ENCODE measurements at regions not wholly inside any gene's neighbourhood (a gene's known extent, or its start where the extent isn't known, plus 50 kb on each side); places are given as distances from the start of the nearest gene placed in this dataset.

DNA sequence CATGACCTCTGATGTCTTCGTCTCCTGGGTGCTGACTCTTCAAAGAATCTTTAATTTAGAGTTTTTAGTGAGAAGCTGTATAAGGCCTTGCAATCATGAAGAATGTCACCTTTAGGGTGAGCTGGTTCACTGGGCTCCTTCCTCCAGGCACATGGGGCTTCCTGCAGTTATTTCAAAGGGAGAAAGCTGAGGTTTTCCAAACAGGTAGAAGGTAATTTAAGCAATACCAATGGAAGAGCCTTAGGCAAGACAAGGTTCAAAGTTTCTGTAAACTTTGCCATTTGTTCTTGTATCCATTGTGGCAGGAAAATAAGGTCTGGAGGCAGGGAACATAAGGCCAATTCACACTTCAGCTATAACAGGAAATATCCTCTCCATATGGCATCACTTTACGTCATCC, 88.0 kb upstream of the EIF5 start:
- peaks cover 5% of the 10 kb centered on the region for H3K4me1 ChIP-seq (ENCODE audit: control insufficient read depth, insufficient read depth, low read length, poor library complexity, severe bottlenecking)
- H3K27ac ChIP-seq (ENCODE audit: low read depth, low read length, severe bottlenecking): peak overlapping the region; percentile 77
- H3K4me3 ChIP-seq (ENCODE audit: extremely low read depth, insufficient read depth, low read length, poor library complexity, severe bottlenecking): no peak overlapping the region
- no CpG with 5 or more reads among the region's 2 CpGs for WGBS, 2 experiments (ENCODE audit: insufficient coverage in 2 of 2)
- H3K9me3 ChIP-seq (ENCODE audit: control insufficient read depth, low read length): peaks cover 21% of the 10 kb centered on the region
- H3K36me3 ChIP-seq (ENCODE audit: control insufficient read depth, insufficient read depth, low read length): no peaks in the 10 kb centered on the region

DNA sequence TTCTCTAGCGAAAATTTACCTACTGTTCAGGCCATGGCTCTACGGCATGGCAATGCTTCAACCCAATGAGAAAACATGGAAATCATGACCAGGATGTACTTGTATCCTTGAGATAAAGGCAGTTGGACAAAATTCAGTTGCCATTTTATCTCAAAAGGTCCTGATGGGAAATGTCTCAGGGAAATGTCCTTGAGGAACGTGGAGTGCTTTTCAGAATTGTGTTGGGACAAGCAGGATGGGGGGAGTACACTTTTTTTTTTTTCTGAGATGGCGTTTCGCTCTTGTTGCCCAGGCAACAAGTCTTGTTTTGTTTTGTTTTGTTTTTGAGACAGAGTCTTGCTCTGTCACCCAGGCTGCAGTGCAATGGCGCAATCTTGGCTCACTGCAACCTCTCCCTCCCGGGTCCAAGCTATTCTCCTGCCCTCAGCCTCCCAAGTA, 86.8 kb upstream of the EIF5 start:
- peaks cover 24% of the 10 kb centered on the region for H3K9me3 ChIP-seq (ENCODE audit: control insufficient read depth, low read length)
- no peaks in the 10 kb centered on the region for H3K36me3 ChIP-seq (ENCODE audit: control insufficient read depth, insufficient read depth, low read length)
- peaks cover 5% of the 10 kb centered on the region for H3K4me1 ChIP-seq (ENCODE audit: control insufficient read depth, insufficient read depth, low read length, poor library complexity, severe bottlenecking)
- WGBS, 2 experiments (ENCODE audit: insufficient coverage in 2 of 2): 99 to 100% methylated on average over 3 to 5 of the region's 7 CpGs
- peak overlapping the region; percentile 10 for H3K27ac ChIP-seq (ENCODE audit: low read depth, low read length, severe bottlenecking)
- H3K4me3 ChIP-seq (ENCODE audit: extremely low read depth, insufficient read depth, low read length, poor library complexity, severe bottlenecking): no peak overlapping the region

DNA sequence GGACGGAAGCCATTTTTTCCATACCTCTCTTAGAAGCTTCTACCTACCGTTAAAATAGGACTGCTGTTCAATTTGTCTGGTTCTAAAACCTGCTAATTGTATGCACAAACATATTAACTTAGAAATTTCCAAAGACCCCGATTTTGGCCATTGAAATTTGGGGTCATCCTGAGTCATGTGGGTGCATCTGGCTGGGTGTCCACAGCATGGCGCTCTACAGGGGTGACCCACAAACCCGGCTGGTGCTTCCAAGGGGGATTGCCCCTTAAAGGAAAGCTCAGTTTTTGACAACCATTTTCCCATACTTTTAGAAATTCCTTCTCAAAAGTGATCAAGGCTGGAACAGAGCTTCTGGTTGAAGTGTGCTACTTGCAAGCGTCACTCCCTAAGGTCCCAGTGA, 83.9 kb upstream of the EIF5 start:
- Histone ChIP-seq H3K4me1 (ENCODE audit: control insufficient read depth, insufficient read depth, low read length, poor library complexity, severe bottlenecking) (peaks cover 5% of the 10 kb centered on the region), H3K27ac (ENCODE audit: low read depth, low read length, severe bottlenecking) (no peak overlapping the region), H3K9me3 (ENCODE audit: control insufficient read depth, low read length) (peaks cover 5% of the 10 kb centered on the region), H3K36me3 (ENCODE audit: control insufficient read depth, insufficient read depth, low read length) (no peaks in the 10 kb centered on the region), H3K4me3 (ENCODE audit: extremely low read depth, insufficient read depth, low read length, poor library complexity, severe bottlenecking) (no peak overlapping the region)
- WGBS, 2 experiments (ENCODE audit: insufficient coverage in 2 of 2): 74 to 77% methylated on average over 4 to 5 of the region's 6 CpGs

DNA sequence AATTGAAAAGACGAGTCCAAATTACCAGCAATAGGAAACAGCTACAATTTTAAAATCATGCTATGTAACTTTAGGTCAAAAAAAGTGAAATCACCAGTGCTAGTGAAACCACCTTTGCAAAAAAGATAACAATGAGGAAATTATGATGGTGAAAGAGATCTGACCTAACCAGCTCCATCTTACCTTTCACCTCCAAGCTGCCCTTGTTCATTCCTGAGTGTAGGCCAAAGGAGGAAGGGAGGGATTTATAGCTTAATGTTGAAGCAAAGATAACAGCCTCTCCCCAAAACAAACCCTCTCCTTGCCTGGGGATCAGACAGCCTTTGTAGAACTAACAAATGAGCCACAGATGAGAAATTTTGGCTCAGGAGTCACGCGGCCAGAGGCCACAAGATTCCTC, 83.2 kb upstream of the EIF5 start:
- peaks cover 4% of the 10 kb centered on the region for H3K4me1 ChIP-seq (ENCODE audit: control insufficient read depth, insufficient read depth, low read length, poor library complexity, severe bottlenecking)
- peaks cover 5% of the 10 kb centered on the region for H3K9me3 ChIP-seq (ENCODE audit: control insufficient read depth, low read length)
- no CpG with 5 or more reads among the region's 3 CpGs for WGBS, 2 experiments (ENCODE audit: insufficient coverage in 2 of 2)
- no peaks in the 10 kb centered on the region for H3K36me3 ChIP-seq (ENCODE audit: control insufficient read depth, insufficient read depth, low read length)
- no peak overlapping the region for H3K27ac ChIP-seq (ENCODE audit: low read depth, low read length, severe bottlenecking)
- H3K4me3 ChIP-seq (ENCODE audit: extremely low read depth, insufficient read depth, low read length, poor library complexity, severe bottlenecking): no peak overlapping the region

DNA sequence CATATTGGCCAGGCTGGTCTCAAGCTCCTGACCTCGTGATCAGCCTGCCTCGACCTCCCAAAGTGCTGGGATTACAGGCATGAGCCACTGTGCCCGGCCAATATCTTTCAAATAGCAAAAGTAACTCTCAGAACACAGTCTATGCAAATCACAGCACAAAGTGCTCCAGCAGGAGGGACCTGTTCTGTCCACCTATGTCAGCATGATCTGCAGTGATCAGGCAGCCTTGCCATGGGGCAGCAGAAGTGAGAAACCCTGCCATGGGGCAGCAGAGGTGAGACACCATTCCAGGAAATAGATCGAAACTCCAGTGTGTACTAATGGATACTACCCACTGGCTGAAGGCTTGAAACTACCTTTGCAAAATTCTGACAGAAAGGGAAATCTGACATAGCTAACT, 78.5 kb upstream of the EIF5 start:
- no peak overlapping the region for H3K4me3 ChIP-seq (ENCODE audit: extremely low read depth, insufficient read depth, low read length, poor library complexity, severe bottlenecking)
- 86 to 93% methylated on average over 4 of the region's 4 CpGs for WGBS, 2 experiments (ENCODE audit: insufficient coverage in 2 of 2)
- no peaks in the 10 kb centered on the region for H3K4me1 ChIP-seq (ENCODE audit: control insufficient read depth, insufficient read depth, low read length, poor library complexity, severe bottlenecking)
- no peaks in the 10 kb centered on the region for H3K36me3 ChIP-seq (ENCODE audit: control insufficient read depth, insufficient read depth, low read length)
- H3K27ac ChIP-seq (ENCODE audit: low read depth, low read length, severe bottlenecking): no peak overlapping the region
- peaks cover 5% of the 10 kb centered on the region for H3K9me3 ChIP-seq (ENCODE audit: control insufficient read depth, low read length)

DNA sequence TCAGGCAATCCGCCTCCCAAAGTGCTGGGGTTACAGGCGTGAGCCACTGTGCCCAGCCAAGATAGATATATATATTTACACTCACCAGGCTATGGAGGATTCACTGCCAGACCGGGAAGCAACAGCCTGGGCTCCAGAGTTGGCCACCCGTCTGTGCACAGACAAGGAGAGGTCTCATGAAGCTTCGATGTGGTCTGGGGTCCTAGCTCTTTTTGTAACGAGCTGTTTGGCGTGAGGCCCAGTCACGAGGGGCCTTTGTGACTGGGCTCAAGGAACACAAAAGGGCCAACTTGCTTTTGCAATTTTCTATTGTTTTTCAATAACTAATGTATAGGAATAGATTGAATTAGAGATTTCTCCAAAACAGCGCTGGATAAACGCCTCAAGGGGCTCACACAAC, 77.6 kb upstream of the EIF5 start:
- WGBS, 2 experiments (ENCODE audit: insufficient coverage in 2 of 2): 87 to 92% methylated on average over 7 of the region's 10 CpGs

DNA sequence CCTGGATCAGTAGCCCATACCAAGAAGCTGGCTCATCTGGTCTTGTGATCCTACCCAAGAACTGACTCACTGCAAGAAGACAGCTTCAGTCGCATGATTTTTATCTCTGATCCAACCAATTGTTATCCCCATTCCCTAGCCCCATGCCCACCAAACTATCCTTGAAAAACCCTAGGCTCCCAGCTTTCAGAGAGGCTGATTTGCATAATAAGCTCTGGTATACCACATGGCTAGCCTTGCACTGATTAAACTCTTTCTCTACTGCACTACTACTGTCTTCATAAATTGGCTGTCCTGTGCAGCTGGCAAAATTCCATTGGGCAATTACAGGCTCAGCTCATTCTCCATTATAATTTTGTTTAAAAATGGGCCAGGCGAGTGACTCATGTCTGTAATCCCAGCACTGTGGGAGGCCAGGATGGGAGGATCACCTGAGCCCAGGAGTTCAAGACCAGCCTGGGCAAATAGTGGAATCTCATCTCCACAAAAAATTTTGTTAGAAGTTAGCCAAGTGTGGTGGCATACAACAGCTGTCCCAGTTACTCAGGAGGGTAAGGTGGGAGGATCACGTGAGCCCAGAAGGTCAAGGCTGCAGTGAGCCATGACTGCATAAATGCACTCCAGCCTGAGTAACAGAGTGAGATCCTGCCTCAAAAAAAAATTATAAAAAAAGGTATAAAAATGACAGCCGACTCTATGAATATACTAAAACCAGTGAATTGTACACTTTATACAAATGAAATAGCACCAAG, 76.7 kb upstream of the EIF5 start:
- Histone ChIP-seq H3K4me3 (ENCODE audit: extremely low read depth, insufficient read depth, low read length, poor library complexity, severe bottlenecking) (no peak overlapping the region), H3K4me1 (ENCODE audit: control insufficient read depth, insufficient read depth, low read length, poor library complexity, severe bottlenecking) (no peaks in the 10 kb centered on the region), H3K27ac (ENCODE audit: low read depth, low read length, severe bottlenecking) (no peak overlapping the region), H3K36me3 (ENCODE audit: control insufficient read depth, insufficient read depth, low read length) (no peaks in the 10 kb centered on the region), H3K9me3 (ENCODE audit: control insufficient read depth, low read length) (no peaks in the 10 kb centered on the region)
- WGBS, 2 experiments (ENCODE audit: insufficient coverage in 2 of 2): 71 to 86% methylated on average over 2 to 3 of the region's 4 CpGs

More for the DNA sequence above, 77.6 kb upstream of the EIF5 start:
- H3K9me3 ChIP-seq (ENCODE audit: control insufficient read depth, low read length): peaks cover 5% of the 10 kb centered on the region
- no peaks in the 10 kb centered on the region for H3K4me1 ChIP-seq (ENCODE audit: control insufficient read depth, insufficient read depth, low read length, poor library complexity, severe bottlenecking)
- no peak overlapping the region for H3K27ac ChIP-seq (ENCODE audit: low read depth, low read length, severe bottlenecking)
- H3K36me3 ChIP-seq (ENCODE audit: control insufficient read depth, insufficient read depth, low read length): no peaks in the 10 kb centered on the region
- H3K4me3 ChIP-seq (ENCODE audit: extremely low read depth, insufficient read depth, low read length, poor library complexity, severe bottlenecking): no peak overlapping the region

DNA sequence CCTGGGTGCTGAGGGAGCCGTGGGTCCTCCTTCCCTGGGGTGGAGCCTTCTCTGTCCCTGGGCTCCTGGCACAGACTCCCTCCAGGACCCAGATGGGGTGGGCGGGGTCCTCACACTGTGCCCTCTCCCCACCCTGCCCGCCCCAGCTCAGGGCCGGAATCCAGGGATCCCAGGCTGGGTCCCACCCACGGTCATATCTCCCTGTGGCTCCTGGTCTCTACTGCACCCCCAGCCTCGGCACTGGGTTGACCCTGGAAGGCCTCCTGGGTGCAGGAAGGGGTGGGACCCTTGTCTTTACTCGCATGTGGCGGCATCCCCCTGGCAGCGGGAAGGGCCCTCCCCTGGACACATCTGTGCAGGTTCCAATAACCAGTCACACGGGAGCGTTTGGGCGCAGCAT, 75.8 kb upstream of the EIF5 start:
- 89 to 96% methylated on average over 11 of the region's 12 CpGs for WGBS, 2 experiments (ENCODE audit: insufficient coverage in 2 of 2)
- H3K36me3 ChIP-seq (ENCODE audit: control insufficient read depth, insufficient read depth, low read length): no peaks in the 10 kb centered on the region
- no peaks in the 10 kb centered on the region for H3K9me3 ChIP-seq (ENCODE audit: control insufficient read depth, low read length)
- no peak overlapping the region for H3K4me3 ChIP-seq (ENCODE audit: extremely low read depth, insufficient read depth, low read length, poor library complexity, severe bottlenecking)
- H3K4me1 ChIP-seq (ENCODE audit: control insufficient read depth, insufficient read depth, low read length, poor library complexity, severe bottlenecking): no peaks in the 10 kb centered on the region
- no peak overlapping the region for H3K27ac ChIP-seq (ENCODE audit: low read depth, low read length, severe bottlenecking)

DNA sequence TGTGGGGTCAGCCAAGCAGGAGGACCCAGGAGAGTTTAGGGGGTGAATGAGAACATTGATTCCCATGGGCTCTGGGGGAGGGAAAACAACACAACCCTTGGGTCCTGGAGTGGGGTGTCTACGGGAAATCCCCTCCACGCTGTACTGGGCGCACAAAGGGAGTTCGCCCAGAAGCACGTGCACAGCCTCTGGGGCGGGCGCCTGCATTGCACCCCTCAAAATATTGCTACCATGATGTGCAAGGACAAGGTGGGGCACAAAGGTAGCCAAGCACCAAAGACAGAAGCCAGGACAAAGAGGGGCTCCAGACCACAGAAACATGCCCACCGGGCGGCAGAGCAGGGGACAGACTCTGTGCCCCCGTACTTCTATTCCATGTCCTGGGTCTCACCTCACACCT, 74.9 kb upstream of the EIF5 start:
- whole genome bisulfite sequencing, 2 experiments (ENCODE audit: insufficient coverage in 2 of 2): 96 to 98% methylated on average over 7 to 10 of the region's 10 CpGs
- Histone ChIP-seq H3K27ac (ENCODE audit: low read depth, low read length, severe bottlenecking) (no peak overlapping the region), H3K36me3 (ENCODE audit: control insufficient read depth, insufficient read depth, low read length) (no peaks in the 10 kb centered on the region), H3K9me3 (ENCODE audit: control insufficient read depth, low read length) (no peaks in the 10 kb centered on the region), H3K4me3 (ENCODE audit: extremely low read depth, insufficient read depth, low read length, poor library complexity, severe bottlenecking) (no peak overlapping the region), H3K4me1 (ENCODE audit: control insufficient read depth, insufficient read depth, low read length, poor library complexity, severe bottlenecking) (no peaks in the 10 kb centered on the region)

DNA sequence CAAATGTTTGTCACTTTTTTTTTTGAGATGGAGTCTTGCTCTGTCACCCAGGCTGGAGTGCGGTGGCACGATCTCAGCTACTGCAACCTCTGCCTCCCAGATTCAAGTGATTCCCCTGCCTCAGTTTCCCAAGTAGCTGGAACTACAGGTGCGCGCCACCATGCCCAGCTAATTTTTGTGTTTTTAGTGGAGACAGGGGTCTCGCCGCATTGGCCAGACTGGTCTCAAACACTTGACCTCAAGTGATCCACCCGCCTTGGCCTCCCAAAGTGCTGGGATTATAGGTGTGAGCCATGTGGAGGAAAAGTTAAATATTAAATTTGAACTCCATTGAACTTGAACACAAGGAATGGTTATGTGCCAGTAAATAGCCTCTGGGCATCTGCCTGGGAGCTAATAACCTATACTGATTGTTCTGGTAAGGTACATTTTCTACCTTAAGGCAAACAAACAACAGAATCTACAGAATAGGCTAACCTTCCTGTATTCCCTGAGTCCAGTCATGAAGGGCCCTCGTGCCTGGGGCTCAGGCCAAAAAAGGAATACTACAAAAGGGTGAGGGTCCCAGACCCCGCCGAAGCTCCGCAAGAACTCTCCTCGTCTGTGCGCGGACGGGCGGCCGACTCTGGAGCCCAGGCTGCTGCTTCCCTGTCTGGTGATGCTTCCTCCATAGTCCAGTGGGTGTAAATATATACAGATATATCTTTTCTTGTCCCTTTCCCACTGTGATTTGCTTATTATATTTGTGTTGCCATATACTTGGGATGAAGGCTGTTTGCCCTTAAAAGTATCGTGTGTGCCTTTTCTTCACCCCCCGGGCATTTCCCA, 74.0 kb upstream of the EIF5 start:
- no peak overlapping the region for H3K4me3 ChIP-seq (ENCODE audit: extremely low read depth, insufficient read depth, low read length, poor library complexity, severe bottlenecking)
- H3K27ac ChIP-seq (ENCODE audit: low read depth, low read length, severe bottlenecking): no peak overlapping the region
- H3K9me3 ChIP-seq (ENCODE audit: control insufficient read depth, low read length): no peaks in the 10 kb centered on the region
- WGBS, 2 experiments (ENCODE audit: insufficient coverage in 2 of 2): 84 to 92% methylated on average over 10 to 15 of the region's 19 CpGs
- no peaks in the 10 kb centered on the region for H3K36me3 ChIP-seq (ENCODE audit: control insufficient read depth, insufficient read depth, low read length)
- no peaks in the 10 kb centered on the region for H3K4me1 ChIP-seq (ENCODE audit: control insufficient read depth, insufficient read depth, low read length, poor library complexity, severe bottlenecking)

DNA sequence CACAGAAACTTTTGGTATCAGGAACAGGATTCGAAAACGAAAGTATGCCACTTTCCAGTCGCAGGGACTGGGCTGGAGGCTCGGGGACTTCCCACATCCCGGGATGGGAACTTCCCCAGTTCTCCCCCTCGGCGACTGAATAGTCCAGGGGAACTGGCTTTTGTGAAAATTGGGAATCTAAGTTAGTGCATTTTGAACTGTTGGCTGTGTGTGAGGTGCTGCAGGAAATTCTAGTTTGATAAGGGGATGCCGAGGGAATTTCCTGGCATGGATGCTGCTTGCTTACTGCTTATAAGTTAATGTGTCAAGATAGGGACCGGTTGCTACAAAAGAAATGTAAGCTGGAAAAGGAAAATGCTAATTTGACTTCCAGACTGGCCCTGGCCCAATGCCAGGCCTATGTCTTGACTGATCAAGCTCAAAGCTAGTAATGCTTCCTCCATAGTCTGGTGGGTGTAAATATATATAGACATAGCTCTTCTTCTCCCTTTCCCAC, 73.4 kb upstream of the EIF5 start:
- no peak overlapping the region for H3K27ac ChIP-seq (ENCODE audit: low read depth, low read length, severe bottlenecking)
- no peak overlapping the region for H3K4me3 ChIP-seq (ENCODE audit: extremely low read depth, insufficient read depth, low read length, poor library complexity, severe bottlenecking)
- no peaks in the 10 kb centered on the region for H3K4me1 ChIP-seq (ENCODE audit: control insufficient read depth, insufficient read depth, low read length, poor library complexity, severe bottlenecking)
- whole genome bisulfite sequencing, 2 experiments (ENCODE audit: insufficient coverage in 2 of 2): 59 to 64% methylated on average over 8 of the region's 9 CpGs
- H3K36me3 ChIP-seq (ENCODE audit: control insufficient read depth, insufficient read depth, low read length): no peaks in the 10 kb centered on the region
- H3K9me3 ChIP-seq (ENCODE audit: control insufficient read depth, low read length): no peaks in the 10 kb centered on the region
